GM19372 (cell line): ENCODE measurements at regions not wholly inside any gene's neighbourhood (a gene's known extent, or its start where the extent isn't known, plus 50 kb on each side); places are given as distances from the start of the nearest gene placed in this dataset.
A peak's percentile ranks its signal among the peaks of the same experiment; 100 is the strongest.
"Not testable (repeated sequence)": the region's sequence is repeated elsewhere in the genome, so short reads cannot be mapped to it uniquely, and the experiment has no call there.

Experiments
- ATAC-seq: cut with Tn5 transposase; IDR thresholded peaks from one replicate; pipeline ENCODE4 v1.9.1; 2021; ENCODE audit warnings: mild to moderate bottlenecking, low read depth, moderate library complexity; ENCODE audit not compliant: unreplicated experiment

- no peak for ATAC-seq
Measured at GRCh38 chr9:102044133-102044532, 305.7 kb upstream of the GRIN3A start.

- no peak for ATAC-seq
Measured at GRCh38 chr9:102038006-102038405, 299.6 kb upstream of the GRIN3A start.

GRCh38 chr9:102035929-102036328 lies 297.5 kb upstream of the GRIN3A start:
- ATAC-seq: peak; percentile 72

DNA sequence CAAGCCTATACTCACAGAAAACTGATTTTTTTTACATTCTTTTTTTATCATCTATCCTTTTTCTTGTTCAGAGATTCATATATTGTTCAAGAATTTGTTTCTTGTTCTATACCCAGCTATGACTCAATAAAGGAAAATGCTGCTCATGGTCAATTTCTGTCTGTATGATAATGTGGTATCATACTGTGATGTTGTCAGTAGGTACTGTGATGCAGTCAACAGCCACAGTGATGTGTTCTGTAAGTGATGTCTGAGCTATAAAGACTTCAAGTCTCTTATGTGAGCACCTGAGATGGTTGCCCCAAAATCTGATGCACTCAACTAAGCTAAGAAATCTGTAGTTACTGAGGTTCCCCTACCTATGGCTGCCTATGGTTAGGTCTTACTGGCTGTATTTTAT lies 294.2 kb upstream of the GRIN3A start:
- ATAC-seq: no peak

DNA sequence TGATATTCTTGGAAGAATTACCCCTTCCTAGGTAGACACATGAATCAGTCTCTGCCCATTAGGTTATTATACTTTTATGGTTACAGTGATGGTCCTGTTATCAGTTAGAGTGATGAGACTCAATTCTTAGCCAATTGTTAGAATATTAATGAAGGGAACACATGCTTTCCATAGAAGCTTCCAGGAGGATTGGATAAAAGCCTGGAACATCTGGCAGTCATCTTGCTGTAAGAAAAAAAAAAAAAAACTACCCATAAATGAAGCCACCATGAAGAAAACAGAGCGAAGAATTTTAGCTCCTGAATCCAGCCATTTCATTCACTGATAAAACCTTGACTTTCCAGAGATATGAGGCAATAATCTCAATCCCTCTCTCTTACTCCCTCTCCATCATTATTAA lies 262.5 kb upstream of the GRIN3A start:
- no peak for ATAC-seq

GRCh38 chr9:101999441-101999840 lies 261.0 kb upstream of the GRIN3A start:
- ATAC-seq: no peak

DNA sequence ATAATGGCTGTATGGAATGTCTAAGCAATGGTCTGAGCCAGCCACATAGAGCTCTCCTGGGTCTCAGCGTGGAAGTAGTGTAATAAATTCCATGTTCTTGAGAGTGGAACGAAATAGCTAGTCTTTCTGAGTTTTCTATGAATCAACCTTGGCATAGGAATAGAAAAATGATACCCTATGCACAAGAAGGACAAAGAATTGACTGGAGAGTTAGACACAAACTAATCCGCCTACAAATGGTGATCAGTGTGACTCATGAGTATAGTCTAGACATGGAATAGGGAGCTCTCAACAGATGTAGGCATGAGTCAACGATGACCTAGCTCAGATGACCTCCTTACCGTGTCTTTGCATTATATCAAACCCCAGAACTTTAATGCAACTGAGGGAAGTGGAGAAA lies 256.8 kb upstream of the GRIN3A start:
- no peak for ATAC-seq

- no peak for ATAC-seq
Measured at GRCh38 chr9:101993771-101994170, 255.3 kb upstream of the GRIN3A start.

GRCh38 chr9:101991926-101992325 lies 253.5 kb upstream of the GRIN3A start:
- no peak for ATAC-seq

GRCh38 chr9:101977614-101978210 lies 239.3 kb upstream of the GRIN3A start:
- peak; percentile 79 for ATAC-seq

DNA sequence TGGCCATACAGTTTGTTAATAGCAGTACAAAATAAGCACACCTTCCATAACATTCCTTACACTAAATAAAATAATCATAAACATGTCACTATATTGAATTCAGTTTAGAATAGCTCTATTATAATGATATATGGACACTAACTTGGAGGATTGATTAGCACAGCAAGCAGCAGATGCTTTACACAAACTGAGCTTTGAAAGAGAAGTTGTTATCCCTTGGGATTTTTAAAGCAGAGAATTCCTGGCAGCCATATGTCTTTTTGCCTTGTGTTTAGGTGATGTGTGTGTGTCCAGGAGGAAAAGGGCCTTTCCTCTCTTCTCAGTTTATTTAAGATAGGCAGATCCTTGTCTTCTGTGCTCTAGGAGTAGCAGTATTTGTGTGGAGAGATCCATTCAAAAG lies 232.2 kb upstream of the GRIN3A start:
- ATAC-seq: no peak

DNA sequence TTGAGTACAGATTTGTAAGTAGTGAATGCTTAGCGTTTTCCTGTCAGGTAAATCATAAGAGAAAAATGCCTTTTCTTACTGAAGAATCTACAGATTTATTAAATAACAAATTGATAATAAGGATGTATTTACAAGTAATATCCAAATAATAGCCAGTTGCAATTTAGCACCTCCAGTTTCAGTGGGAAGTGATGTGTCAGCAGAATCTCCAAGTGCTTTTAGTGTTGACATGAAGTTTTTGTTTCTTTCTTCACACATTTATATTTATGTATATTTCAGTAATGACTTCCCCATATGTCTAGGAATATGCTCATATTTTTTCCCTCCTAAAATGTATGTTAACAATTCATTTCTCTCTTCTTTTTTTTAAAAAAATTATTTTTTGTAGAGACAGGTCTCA lies 229.9 kb upstream of the GRIN3A start:
- no peak for ATAC-seq

- no peak for ATAC-seq
Measured at GRCh38 chr9:101966691-101967090, 228.2 kb upstream of the GRIN3A start.

GRCh38 chr9:101957705-101958104 lies 219.3 kb upstream of the GRIN3A start:
- no peak for ATAC-seq

DNA sequence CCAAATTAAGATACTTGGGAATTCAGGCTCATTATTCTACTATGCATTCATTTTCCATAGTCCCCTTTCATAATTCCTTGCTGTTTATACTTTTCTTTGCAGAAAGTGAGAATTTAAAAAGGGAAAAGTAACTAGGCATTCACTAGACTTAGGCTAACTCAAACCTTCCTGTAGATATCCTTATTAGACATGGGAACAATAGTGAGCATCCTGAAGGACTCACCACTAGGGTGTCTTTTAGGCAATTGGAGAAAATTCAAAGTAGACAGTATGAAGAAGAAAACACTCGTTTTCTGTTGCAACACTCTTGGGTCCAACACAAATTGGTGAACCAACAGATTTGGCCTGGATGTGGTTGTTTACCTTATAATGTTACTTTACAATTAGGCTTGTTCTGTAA lies 213.2 kb upstream of the GRIN3A start:
- ATAC-seq: no peak

GRCh38 chr9:101931756-101932155 lies 193.3 kb upstream of the GRIN3A start:
- no peak for ATAC-seq

DNA sequence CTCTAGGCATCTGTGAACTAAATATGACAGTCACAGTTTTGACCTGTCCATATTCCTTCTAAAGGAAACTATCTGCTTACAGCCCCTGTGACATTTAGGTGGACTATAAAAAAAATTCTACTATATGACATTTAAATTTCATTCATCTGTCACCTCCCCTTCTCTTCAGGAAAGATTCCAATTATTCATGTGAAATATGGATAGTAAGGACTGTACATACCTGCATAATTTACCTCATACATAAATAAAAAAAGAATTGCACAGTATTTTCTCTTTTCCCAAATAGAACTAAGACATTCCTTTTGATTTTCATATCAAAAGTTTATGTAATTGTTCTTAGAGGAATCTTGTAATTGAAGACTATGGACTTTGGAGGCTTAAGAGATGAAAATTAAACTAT lies 192.3 kb upstream of the GRIN3A start:
- no peak for ATAC-seq

DNA sequence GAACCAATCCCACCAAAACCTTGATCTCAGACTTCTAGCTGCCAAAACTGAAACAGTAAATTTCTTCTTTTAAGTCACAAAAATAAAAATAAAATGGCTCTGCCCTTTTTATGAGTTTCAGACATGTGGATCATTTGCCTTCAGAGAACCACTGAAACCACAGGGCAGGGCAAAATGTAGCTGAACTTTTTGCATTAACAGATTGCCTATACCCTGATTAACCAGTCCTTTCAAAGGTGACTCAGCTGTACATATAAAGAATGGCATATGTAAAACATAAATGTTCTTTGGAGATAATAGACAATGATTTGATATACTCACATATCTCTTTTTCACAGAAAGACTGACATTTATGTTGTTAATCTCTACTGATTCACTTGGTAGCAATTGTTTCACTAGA lies 187.1 kb upstream of the GRIN3A start:
- no peak for ATAC-seq

- no peak for ATAC-seq
Measured at GRCh38 chr9:101923451-101923850, 185.0 kb upstream of the GRIN3A start.

DNA sequence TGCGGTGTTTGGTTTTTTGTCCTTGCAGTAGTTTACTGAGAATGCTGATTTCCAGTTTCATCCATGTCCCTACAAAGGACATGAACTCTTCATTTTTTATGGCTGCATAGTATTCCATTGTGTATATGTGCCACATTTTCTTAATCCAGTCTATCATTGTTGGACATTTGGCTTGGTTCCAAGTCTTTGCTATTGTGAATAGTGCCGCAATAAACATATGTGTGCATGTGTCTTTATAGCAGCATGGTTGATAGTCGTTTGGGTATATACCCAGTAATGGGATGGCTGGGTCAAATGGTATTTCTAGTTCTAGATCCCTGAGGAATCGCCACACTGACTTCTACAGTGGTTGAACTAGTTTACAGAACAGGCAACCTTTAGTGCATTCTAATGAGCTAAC lies 178.5 kb upstream of the GRIN3A start:
- not testable (repeated sequence) for ATAC-seq

DNA sequence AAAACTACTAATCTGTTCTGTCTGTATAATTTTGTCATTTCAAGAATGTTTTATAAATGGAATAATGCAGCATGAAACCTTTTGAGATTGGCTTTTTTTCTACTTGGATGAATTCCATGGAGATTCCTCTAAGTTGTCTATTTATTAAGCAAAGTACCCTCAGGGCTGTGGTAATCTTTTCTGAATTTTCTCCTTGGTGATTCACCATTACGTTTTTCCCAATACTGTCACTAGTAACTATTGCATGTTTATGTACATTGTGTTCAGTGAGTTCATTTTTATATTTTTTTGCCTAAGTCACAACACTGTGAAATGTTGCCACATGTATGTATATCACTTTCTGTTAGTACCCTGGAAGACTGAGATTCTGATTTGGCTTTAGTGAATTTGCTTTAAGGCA lies 177.0 kb upstream of the GRIN3A start:
- no peak for ATAC-seq

GRCh38 chr9:101912698-101913097 lies 174.3 kb upstream of the GRIN3A start:
- ATAC-seq: no peak

GRCh38 chr9:101907466-101907865 lies 169.0 kb upstream of the GRIN3A start:
- ATAC-seq: no peak
